Common myeloid progenitor, CD34-positive (primary cell): ENCODE measurements at regions not wholly inside any gene's neighbourhood (a gene's known extent, or its start where the extent isn't known, plus 50 kb on each side); places are given as distances from the start of the nearest gene placed in this dataset.

ENCODE experiments used
- CTCF ChIA-PET: fragments of 350-600 bp; sonication (Branson Sonifier 250); formaldehyde crosslinking; loops from one replicate; lab custom pipeline; 2021; ENCODE audit warnings: antibody characterized with exemption; lab: Charles Lee
- POLR2A ChIA-PET: fragments of 350-600 bp; sonication (Branson Sonifier 250); formaldehyde crosslinking; loops from one replicate; lab custom pipeline; 2021; ENCODE audit warnings: antibody characterized with exemption; lab: Charles Lee
- DNase-seq, 3 donors: peaks; one replicate each; pipeline versions ENCODE4 v3.0.0 to v3.0.0-alpha.2; 2013
- H3K27ac ChIP-seq, 2 experiments: 1 replicate in 1 of 2; 2 replicates in 1 of 2; pipeline ENCODE4 v1.7.0; 2013; ENCODE audit warnings: inconsistent platforms in 2 of 2, low read length in 2 of 2, mild to moderate bottlenecking in 2 of 2, low read depth in 1 of 2, moderate library complexity in 1 of 2; ENCODE audit not compliant: severe bottlenecking in 2 of 2, insufficient read depth in 1 of 2, poor library complexity in 1 of 2
- H3K27me3 ChIP-seq, 5 experiments: replicated peaks in 2 of 5; 1 replicate in 3 of 5; 2 replicates in 2 of 5; pipeline versions ENCODE4 v1.6.1 to v1.7.0; 2013; ENCODE audit warnings: low read length in 4 of 5, mild to moderate bottlenecking in 2 of 5, moderate library complexity in 2 of 5, inconsistent platforms in 1 of 5; ENCODE audit not compliant: insufficient read depth in 5 of 5, control insufficient read depth in 4 of 5
- H3K36me3 ChIP-seq, 4 experiments: 1 replicate in 2 of 4; 2 replicates in 2 of 4; pipeline versions ENCODE4 v1.6.1 to v1.7.0; 2013; ENCODE audit warnings: low read length in 3 of 4, control low read depth in 1 of 4, mild to moderate bottlenecking in 1 of 4; ENCODE audit not compliant: control insufficient read depth in 4 of 4, insufficient read depth in 4 of 4
- H3K4me1 ChIP-seq, 4 experiments: 1 replicate in 3 of 4; 2 replicates in 1 of 4; pipeline versions ENCODE4 v1.6.1 to v1.7.1; 2013; ENCODE audit warnings: low read length in 3 of 4, mild to moderate bottlenecking in 3 of 4, control low read depth in 1 of 4, inconsistent platforms in 1 of 4, moderate library complexity in 1 of 4; ENCODE audit not compliant: control insufficient read depth in 4 of 4, insufficient read depth in 4 of 4; ENCODE audit errors: control extremely low read depth in 1 of 4
- H3K4me3 ChIP-seq, 7 experiments: 1 replicate in 4 of 7; 2 replicates in 3 of 7; pipeline versions ENCODE4 v1.5.1 to v1.7.0; 2013; ENCODE audit warnings: mild to moderate bottlenecking in 7 of 7, low read length in 6 of 7, moderate library complexity in 6 of 7, inconsistent platforms in 2 of 7, low read depth in 2 of 7, control low read depth in 1 of 7; ENCODE audit not compliant: insufficient read depth in 4 of 7, control insufficient read depth in 1 of 7; ENCODE audit errors: extremely low read depth in 1 of 7
- H3K9me3 ChIP-seq, 5 experiments: 1 replicate in 4 of 5; 2 replicates in 1 of 5; pipeline versions ENCODE4 v1.6.1 to v1.7.1; 2013; ENCODE audit warnings: low read length in 4 of 5, mild to moderate bottlenecking in 2 of 5, inconsistent platforms in 1 of 5, low read depth in 1 of 5, moderate library complexity in 1 of 5; ENCODE audit not compliant: control insufficient read depth in 4 of 5, insufficient read depth in 2 of 5; ENCODE audit errors: control extremely low read depth in 1 of 5
- WGBS: methylation state at CpG from one replicate; pipeline ENCODE4 v1.1.5; 2013; ENCODE audit not compliant: insufficient coverage; 5-methylcytosine and 5-hydroxymethylcytosine counted together

- no peak overlapping the region for H3K27ac ChIP-seq
- no peak overlapping the region for H3K4me3 ChIP-seq
- H3K27me3 ChIP-seq, result no peaks in the 10 kb centered on the region
- DNase-seq, result no peak
- 100% methylated on average over 2 of the region's 2 CpGs for WGBS
- no peaks in the 10 kb centered on the region for H3K4me1 ChIP-seq
- H3K9me3 ChIP-seq, result no peaks in the 10 kb centered on the region
- POLR2A ChIA-PET, result no interaction called here
- CTCF ChIA-PET, result no interaction called here
- H3K36me3 ChIP-seq, result no peaks in the 10 kb centered on the region
These were observed 322.6 kb upstream of the SEMA3D start for GRCh38 chr7:85509476-85509875.

- CTCF ChIA-PET, result no interaction called here
- WGBS, result 100% methylated on average over 2 of the region's 4 CpGs
- Histone ChIP-seq H3K4me1 (no peaks in the 10 kb centered on the region), H3K4me3 (no peak overlapping the region), H3K27ac (no peak overlapping the region), H3K36me3 (no peaks in the 10 kb centered on the region), H3K27me3 (no peaks in the 10 kb centered on the region), H3K9me3 (no peaks in the 10 kb centered on the region)
- POLR2A ChIA-PET, result no interaction called here
- DNase-seq, result no peak
These were observed 322.0 kb upstream of the SEMA3D start for GRCh38 chr7:85508642-85509410.

- Histone ChIP-seq H3K4me1 (peaks cover 0 to 4% (median 2%) of the 10 kb centered on the region in 4 experiments), H3K27me3 (no peaks in the 10 kb centered on the region), H3K36me3 (no peaks in the 10 kb centered on the region), H3K9me3 (peaks cover 0 to 4% (median 0%) of the 10 kb centered on the region in 5 experiments), H3K27ac (no peak overlapping the region), H3K4me3 (no peak overlapping the region)
- CTCF ChIA-PET, result no interaction called here
- DNase-seq, result peak in 2 of 3 donors; percentile 34 to 40
- POLR2A ChIA-PET, result no interaction called here
These were observed 311.2 kb upstream of the SEMA3D start for GRCh38 chr7:85498031-85498430.

- Histone ChIP-seq H3K4me1 (no peaks in the 10 kb centered on the region), H3K27me3 (no peaks in the 10 kb centered on the region), H3K9me3 (no peaks in the 10 kb centered on the region), H3K27ac (no peak overlapping the region), H3K36me3 (no peaks in the 10 kb centered on the region), H3K4me3 (no peak overlapping the region)
- DNase-seq, result no peak
- ChIA-PET CTCF (no interaction called here), POLR2A (no interaction called here)
- 100% methylated on average over 1 of the region's 3 CpGs for WGBS
These were observed 302.6 kb upstream of the SEMA3D start for GRCh38 chr7:85489498-85489897.

GRCh38 chr7:85488406-85488805 lies 301.6 kb upstream of the SEMA3D start:
- H3K27me3 ChIP-seq, result no peaks in the 10 kb centered on the region
- no CpG with 5 or more reads among the region's 1 CpG for WGBS
- ChIA-PET CTCF (no interaction called here), POLR2A (no interaction called here)
- no peak for DNase-seq
- H3K36me3 ChIP-seq, result no peaks in the 10 kb centered on the region
- H3K4me3 ChIP-seq, result no peak overlapping the region
- no peaks in the 10 kb centered on the region for H3K9me3 ChIP-seq
- H3K4me1 ChIP-seq, result no peaks in the 10 kb centered on the region
- no peak overlapping the region for H3K27ac ChIP-seq

GRCh38 chr7:85483177-85483576 lies 296.3 kb upstream of the SEMA3D start:
- Histone ChIP-seq H3K27ac (no peak overlapping the region), H3K36me3 (no peaks in the 10 kb centered on the region), H3K4me1 (no peaks in the 10 kb centered on the region), H3K4me3 (no peak overlapping the region), H3K9me3 (no peaks in the 10 kb centered on the region), H3K27me3 (no peaks in the 10 kb centered on the region)
- DNase-seq, result no peak
- WGBS, result 100% methylated on average over 1 of the region's 1 CpG
- ChIA-PET POLR2A (no interaction called here), CTCF (no interaction called here)

- no CpG with 5 or more reads among the region's 1 CpG for WGBS
- no peak for DNase-seq
- Histone ChIP-seq H3K27me3 (no peaks in the 10 kb centered on the region), H3K4me3 (no peak overlapping the region), H3K9me3 (no peaks in the 10 kb centered on the region), H3K27ac (no peak overlapping the region), H3K36me3 (no peaks in the 10 kb centered on the region), H3K4me1 (no peaks in the 10 kb centered on the region)
- ChIA-PET CTCF (interaction anchor here (0.6 to 1.5 kb wide), 5 partner anchors 17 to 1318 kb away, joined by 3 to 4 read pairs (median 3); no protein-coding TSS in a partner anchor), POLR2A (interaction anchor here (0.6 kb wide), 1 partner anchor 24 kb away, joined by 7 read pairs; no protein-coding TSS in a partner anchor)
These were observed 293.8 kb upstream of the SEMA3D start for GRCh38 chr7:85480666-85481065.
